GM12878 (cell line): ENCODE measurements at regions not wholly inside any gene's neighbourhood (a gene's known extent, or its start where the extent isn't known, plus 50 kb on each side); places are given as distances from the start of the nearest gene placed in this dataset.

Source experiments
- CEBPB ChIP-seq, 2 experiments: fragments of 150-350 bp in 1 of 2; IDR thresholded peaks; 2 replicates each; pipeline ENCODE4 v1.6.1; 2012 to 2014; ENCODE audit warnings: low read depth in 2 of 2, low read length in 2 of 2, borderline replicate concordance in 1 of 2, inconsistent platforms in 1 of 2
- POLR2AphosphoS5 ChIP-seq: IDR thresholded peaks from 2 replicates; pipeline ENCODE4 v1.6.1; 2011; ENCODE audit warnings: mild to moderate bottlenecking, low read length, inconsistent platforms
- SMC3 ChIP-seq: IDR thresholded peaks from 2 replicates; pipeline ENCODE4 v1.6.1; 2011; ENCODE audit warnings: low read length, improper control_type of control experiment, borderline replicate concordance

DNA sequence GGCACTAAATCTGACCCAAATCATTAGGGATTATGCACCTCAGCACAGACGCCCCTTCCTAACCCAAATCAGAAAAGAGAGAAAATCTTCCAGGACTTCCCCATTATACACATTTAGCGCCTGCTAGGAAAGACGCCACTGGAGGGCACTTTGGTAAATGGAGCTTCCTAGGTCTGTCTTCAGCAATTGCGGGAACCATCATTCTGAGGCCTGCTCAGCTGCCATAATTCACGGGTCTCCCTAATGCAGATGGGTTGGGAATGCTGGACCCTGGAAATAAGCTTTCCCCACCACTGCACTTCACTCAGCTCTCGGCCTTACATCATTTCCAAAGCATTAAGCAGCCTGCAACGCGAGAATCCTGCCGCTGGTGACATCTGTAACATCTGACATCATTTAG, 86.2 kb upstream of the OPCML start:
- TF ChIP-seq CEBPB (IDR thresholded peaks at IDR 0.05; ENCODE audit: borderline replicate concordance in 1 of 2, low read depth in 2 of 2, low read length in 2 of 2) = no peak
- no peak for TF ChIP-seq POLR2AphosphoS5
- TF ChIP-seq SMC3 = no peak
